Duodenal mucosa (tissue), 2 donors: ENCODE measurements at regions not wholly inside any gene's neighbourhood (a gene's known extent, or its start where the extent isn't known, plus 50 kb on each side); places are given as distances from the start of the nearest gene placed in this dataset.

ENCODE experiments used
- H3K27ac ChIP-seq: one replicate; pipeline ENCODE4 v1.7.0; 2013; ENCODE audit warnings: low read depth, low read length
- H3K27me3 ChIP-seq, 2 donors: one replicate each; pipeline ENCODE4 v1.7.0; 2013; ENCODE audit warnings: low read length in 2 of 2, control low read depth in 1 of 2; ENCODE audit not compliant: insufficient read depth in 2 of 2, control insufficient read depth in 1 of 2
- H3K36me3 ChIP-seq, 2 donors: one replicate each; pipeline ENCODE4 v1.7.0; 2013; ENCODE audit warnings: low read length in 2 of 2, control low read depth in 1 of 2; ENCODE audit not compliant: insufficient read depth in 2 of 2, control insufficient read depth in 1 of 2
- H3K4me1 ChIP-seq, 2 donors: one replicate each; pipeline ENCODE4 v1.7.0; 2013; ENCODE audit warnings: low read length in 2 of 2, control low read depth in 1 of 2; ENCODE audit not compliant: insufficient read depth in 2 of 2, control insufficient read depth in 1 of 2
- H3K4me3 ChIP-seq, 2 donors: one replicate each; pipeline ENCODE4 v1.7.0; 2013; ENCODE audit warnings: low read length in 2 of 2, low read depth in 1 of 2
- H3K9ac ChIP-seq, 2 donors: one replicate each; pipeline ENCODE4 v1.7.0; 2013; ENCODE audit warnings: low read length in 2 of 2, low read depth in 1 of 2
- H3K9me3 ChIP-seq, 2 donors: one replicate each; pipeline ENCODE4 v1.7.0; 2013; ENCODE audit warnings: low read length in 2 of 2, control low read depth in 1 of 2; ENCODE audit not compliant: control insufficient read depth in 1 of 2

GRCh38 chr7:32158076-32158475 is 87.9 kb upstream of the PDE1C start:
- no peaks in the 10 kb centered on the region for H3K4me1 ChIP-seq
- no peaks in the 10 kb centered on the region for H3K36me3 ChIP-seq
- no peak overlapping the region for H3K9ac ChIP-seq
- H3K27me3 ChIP-seq = no peaks in the 10 kb centered on the region
- H3K27ac ChIP-seq = no peak overlapping the region
- no peak overlapping the region for H3K4me3 ChIP-seq
- no peaks in the 10 kb centered on the region for H3K9me3 ChIP-seq

- Histone ChIP-seq H3K27ac (no peak overlapping the region), H3K36me3 (no peaks in the 10 kb centered on the region)
Observed at GRCh38 chr7:32155712-32156111, 85.5 kb upstream of the PDE1C start.

GRCh38 chr7:32154797-32155196 is 84.6 kb upstream of the PDE1C start:
- no peaks in the 10 kb centered on the region for H3K4me1 ChIP-seq

More at GRCh38 chr7:32155712-32156111, 85.5 kb upstream of the PDE1C start:
- no peaks in the 10 kb centered on the region for H3K9me3 ChIP-seq
- H3K4me1 ChIP-seq = no peaks in the 10 kb centered on the region
- H3K27me3 ChIP-seq = no peaks in the 10 kb centered on the region
- H3K9ac ChIP-seq = no peak overlapping the region
- H3K4me3 ChIP-seq = no peak overlapping the region

GRCh38 chr7:32153006-32153405 is 82.8 kb upstream of the PDE1C start:
- Histone ChIP-seq H3K9me3 (no peaks in the 10 kb centered on the region), H3K9ac (no peak overlapping the region), H3K27ac (no peak overlapping the region), H3K27me3 (no peaks in the 10 kb centered on the region), H3K36me3 (no peaks in the 10 kb centered on the region), H3K4me3 (no peak overlapping the region), H3K4me1 (no peaks in the 10 kb centered on the region)

More at GRCh38 chr7:32154797-32155196, 84.6 kb upstream of the PDE1C start:
- no peak overlapping the region for H3K9ac ChIP-seq
- no peaks in the 10 kb centered on the region for H3K36me3 ChIP-seq
- no peaks in the 10 kb centered on the region for H3K9me3 ChIP-seq
- H3K4me3 ChIP-seq = no peak overlapping the region
- no peak overlapping the region for H3K27ac ChIP-seq
- H3K27me3 ChIP-seq = no peaks in the 10 kb centered on the region

- Histone ChIP-seq H3K36me3 (no peaks in the 10 kb centered on the region), H3K27me3 (no peaks in the 10 kb centered on the region), H3K4me1 (no peaks in the 10 kb centered on the region), H3K9ac (no peak overlapping the region), H3K9me3 (no peaks in the 10 kb centered on the region), H3K27ac (no peak overlapping the region), H3K4me3 (no peak overlapping the region)
Observed at GRCh38 chr7:32152576-32152975, 82.4 kb upstream of the PDE1C start.

- H3K36me3 ChIP-seq = no peaks in the 10 kb centered on the region
- H3K27ac ChIP-seq = no peak overlapping the region
- H3K9me3 ChIP-seq = no peaks in the 10 kb centered on the region
- H3K9ac ChIP-seq = no peak overlapping the region
- no peaks in the 10 kb centered on the region for H3K4me1 ChIP-seq
- H3K27me3 ChIP-seq = no peaks in the 10 kb centered on the region
- H3K4me3 ChIP-seq = no peak overlapping the region
Observed at GRCh38 chr7:32150589-32150988, 80.4 kb upstream of the PDE1C start.

- Histone ChIP-seq H3K9me3 (no peaks in the 10 kb centered on the region), H3K27me3 (no peaks in the 10 kb centered on the region), H3K4me3 (no peak overlapping the region), H3K36me3 (no peaks in the 10 kb centered on the region), H3K4me1 (no peaks in the 10 kb centered on the region), H3K27ac (no peak overlapping the region), H3K9ac (no peak overlapping the region)
Observed at GRCh38 chr7:32150039-32150438, 79.8 kb upstream of the PDE1C start.

GRCh38 chr7:32147546-32148268 is 77.5 kb upstream of the PDE1C start:
- no peak overlapping the region for H3K9ac ChIP-seq

GRCh38 chr7:32145911-32146310 is 75.7 kb upstream of the PDE1C start:
- no peak overlapping the region for H3K4me3 ChIP-seq
- H3K9ac ChIP-seq = no peak overlapping the region
- no peaks in the 10 kb centered on the region for H3K27me3 ChIP-seq
- H3K4me1 ChIP-seq = no peaks in the 10 kb centered on the region
- H3K36me3 ChIP-seq = no peaks in the 10 kb centered on the region
- no peaks in the 10 kb centered on the region for H3K9me3 ChIP-seq
- no peak overlapping the region for H3K27ac ChIP-seq

More at GRCh38 chr7:32147546-32148268, 77.5 kb upstream of the PDE1C start:
- no peaks in the 10 kb centered on the region for H3K4me1 ChIP-seq
- H3K36me3 ChIP-seq = no peaks in the 10 kb centered on the region
- no peaks in the 10 kb centered on the region for H3K9me3 ChIP-seq
- no peaks in the 10 kb centered on the region for H3K27me3 ChIP-seq
- H3K27ac ChIP-seq = no peak overlapping the region
- no peak overlapping the region for H3K4me3 ChIP-seq

GRCh38 chr7:32144676-32145075 is 74.5 kb upstream of the PDE1C start:
- Histone ChIP-seq H3K9ac (no peak overlapping the region), H3K9me3 (no peaks in the 10 kb centered on the region), H3K27me3 (no peaks in the 10 kb centered on the region), H3K27ac (no peak overlapping the region), H3K36me3 (no peaks in the 10 kb centered on the region), H3K4me3 (no peak overlapping the region), H3K4me1 (no peaks in the 10 kb centered on the region)
